CD4-positive, CD25-positive, alpha-beta regulatory T cell (primary cell): ENCODE measurements at regions not wholly inside any gene's neighbourhood (a gene's known extent, or its start where the extent isn't known, plus 50 kb on each side); places are given as distances from the start of the nearest gene placed in this dataset.
A peak's percentile ranks its signal among the peaks of the same experiment; 100 is the strongest.

Experiments
- ATAC-seq, 2 donors: fragments of 150-1000 bp; cut with Tn5 transposase; one replicate each; pipeline ENCODE4 v1.10.0; 2021; ENCODE audit warnings: low read depth in 2 of 2, moderate number of reproducible peaks in 2 of 2, moderate library complexity in 1 of 2
- DNase-seq, 3 donors: peaks; one replicate each; pipeline versions ENCODE4 v3.0.0 to v3.0.0-alpha.2; 2012 to 2022; ENCODE audit warnings: mixed read lengths in 1 of 3
- H3K27ac ChIP-seq: one replicate; pipeline ENCODE4 v1.7.0; 2013; ENCODE audit warnings: mild to moderate bottlenecking, low read length; ENCODE audit not compliant: insufficient read depth, poor library complexity, severe bottlenecking
- H3K27me3 ChIP-seq: one replicate; pipeline ENCODE4 v1.7.0; 2013; ENCODE audit warnings: low read length; ENCODE audit not compliant: control insufficient read depth, insufficient read depth
- H3K36me3 ChIP-seq: one replicate; pipeline ENCODE4 v1.7.0; 2013; ENCODE audit warnings: mild to moderate bottlenecking, low read length, moderate library complexity; ENCODE audit not compliant: control insufficient read depth, insufficient read depth
- H3K4me1 ChIP-seq: 2 replicates; pipeline ENCODE4 v1.7.0; 2013; ENCODE audit warnings: mild to moderate bottlenecking, low read length; ENCODE audit not compliant: insufficient read depth, control insufficient read depth, poor library complexity, severe bottlenecking
- H3K4me3 ChIP-seq: one replicate; pipeline ENCODE4 v1.7.0; 2013; ENCODE audit warnings: low read depth, mild to moderate bottlenecking, low read length, moderate library complexity
- H3K9me3 ChIP-seq, 2 experiments: 1 replicate in 1 of 2; 2 replicates in 1 of 2; pipeline ENCODE4 v1.7.0; 2013; ENCODE audit warnings: low read length in 2 of 2, mild to moderate bottlenecking in 1 of 2, moderate library complexity in 1 of 2; ENCODE audit not compliant: control insufficient read depth in 2 of 2
- H3K27ac Mint-ChIP-seq, 3 donors: one replicate each; pipeline ENCODE4 v1.8.0; 2020 to 2022; ENCODE audit warnings: mild to moderate bottlenecking in 3 of 3, mixed read lengths in 3 of 3, moderate library complexity in 2 of 3
- H3K27me3 Mint-ChIP-seq: one replicate; pipeline ENCODE4 v1.8.0; 2022; ENCODE audit warnings: mild to moderate bottlenecking, mixed read lengths
- H3K36me3 Mint-ChIP-seq: one replicate; pipeline ENCODE4 v1.8.0; 2020; ENCODE audit warnings: mixed read lengths
- H3K4me1 Mint-ChIP-seq, 4 donors: one replicate each; pipeline ENCODE4 v1.8.0; 2020 to 2022; ENCODE audit warnings: mixed read lengths in 4 of 4, mild to moderate bottlenecking in 1 of 4
- H3K4me3 Mint-ChIP-seq, 4 donors: one replicate each; pipeline ENCODE4 v1.8.0; 2020 to 2022; ENCODE audit warnings: mild to moderate bottlenecking in 4 of 4, mixed read lengths in 4 of 4, moderate library complexity in 3 of 4
- H3K9me3 Mint-ChIP-seq, 7 donors: one replicate each; pipeline ENCODE4 v1.8.0; 2020 to 2022; ENCODE audit warnings: mixed read lengths in 7 of 7, mild to moderate bottlenecking in 3 of 7, moderate library complexity in 2 of 7

- Mint-ChIP-seq H3K27ac (no peak overlapping the region), H3K36me3 (no peaks in the 10 kb centered on the region), H3K9me3 (no peaks in the 10 kb centered on the region), H3K4me3 (no peak overlapping the region), H3K27me3 (peaks cover 5% of the 10 kb centered on the region), H3K4me1 (no peaks in the 10 kb centered on the region)
- ATAC-seq (no peak), DNase-seq (no peak)
- Histone ChIP-seq H3K4me3 (no peak overlapping the region), H3K27ac (no peak overlapping the region), H3K27me3 (no peaks in the 10 kb centered on the region), H3K4me1 (no peaks in the 10 kb centered on the region), H3K9me3 (no peaks in the 10 kb centered on the region), H3K36me3 (no peaks in the 10 kb centered on the region)
Observed at GRCh38 chr10:133008196-133008595, 65.8 kb upstream of the CFAP46 start.

DNA sequence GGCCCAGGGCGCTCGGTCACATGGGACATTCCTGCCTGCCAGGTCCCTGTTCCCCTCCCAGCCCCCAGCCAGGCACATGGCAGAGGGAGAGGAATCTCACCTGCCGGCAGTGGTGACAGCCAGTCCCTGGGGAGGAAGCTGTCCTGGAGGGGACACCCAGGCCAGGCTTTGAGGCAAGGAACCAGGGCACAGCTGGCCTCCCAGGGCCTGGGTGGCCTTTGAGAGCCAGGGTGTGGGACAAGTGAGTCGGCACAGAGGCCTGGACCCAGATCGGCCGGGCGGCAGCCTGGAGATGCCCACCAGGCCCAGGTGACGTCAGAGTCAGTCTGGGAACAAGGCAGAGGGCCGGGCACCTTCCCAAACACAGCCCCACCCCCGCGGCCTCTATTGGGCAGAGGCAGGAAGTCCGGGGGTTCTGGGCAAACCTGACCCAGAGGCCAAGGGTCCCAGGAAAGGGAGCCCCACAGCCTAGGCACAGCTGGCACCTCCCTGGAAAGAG, 65.0 kb upstream of the CFAP46 start:
- Mint-ChIP-seq H3K27ac (no peak overlapping the region), H3K9me3 (no peaks in the 10 kb centered on the region), H3K4me3 (no peak overlapping the region), H3K4me1 (no peaks in the 10 kb centered on the region), H3K27me3 (peaks cover 5% of the 10 kb centered on the region), H3K36me3 (no peaks in the 10 kb centered on the region)
- DNase-seq (no peak), ATAC-seq (no peak)
- no peak overlapping the region for H3K27ac ChIP-seq
- no peak overlapping the region for H3K4me3 ChIP-seq
- H3K4me1 ChIP-seq: no peaks in the 10 kb centered on the region
- no peaks in the 10 kb centered on the region for H3K9me3 ChIP-seq
- no peaks in the 10 kb centered on the region for H3K36me3 ChIP-seq
- H3K27me3 ChIP-seq: no peaks in the 10 kb centered on the region

GRCh38 chr10:133006806-133007205, 64.4 kb upstream of the CFAP46 start:
- no peaks in the 10 kb centered on the region for H3K9me3 ChIP-seq
- H3K4me1 ChIP-seq: no peaks in the 10 kb centered on the region
- Mint-ChIP-seq H3K27ac (no peak overlapping the region), H3K9me3 (no peaks in the 10 kb centered on the region), H3K27me3 (peaks cover 4% of the 10 kb centered on the region), H3K36me3 (no peaks in the 10 kb centered on the region), H3K4me3 (no peak overlapping the region), H3K4me1 (no peaks in the 10 kb centered on the region)
- DNase-seq (no peak), ATAC-seq (no peak)
- H3K27me3 ChIP-seq: no peaks in the 10 kb centered on the region
- no peak overlapping the region for H3K27ac ChIP-seq
- H3K4me3 ChIP-seq: no peak overlapping the region
- H3K36me3 ChIP-seq: no peaks in the 10 kb centered on the region

GRCh38 chr10:133006202-133006601, 63.8 kb upstream of the CFAP46 start:
- Histone ChIP-seq H3K36me3 (no peaks in the 10 kb centered on the region), H3K9me3 (no peaks in the 10 kb centered on the region), H3K27me3 (no peaks in the 10 kb centered on the region), H3K4me3 (no peak overlapping the region), H3K4me1 (no peaks in the 10 kb centered on the region), H3K27ac (no peak overlapping the region)
- Mint-ChIP-seq H3K36me3 (no peaks in the 10 kb centered on the region), H3K4me3 (no peak overlapping the region), H3K9me3 (peaks cover 0 to 2% (median 0%) of the 10 kb centered on the region in 7 donors), H3K4me1 (no peaks in the 10 kb centered on the region), H3K27me3 (peaks cover 4% of the 10 kb centered on the region), H3K27ac (peak overlapping the region in 1 of 3 donors; percentile 26)
- DNase-seq (no peak), ATAC-seq (no peak)

GRCh38 chr10:133004478-133004877, 62.1 kb upstream of the CFAP46 start:
- no peaks in the 10 kb centered on the region for H3K4me1 Mint-ChIP-seq
- Histone ChIP-seq H3K27me3 (no peaks in the 10 kb centered on the region), H3K4me3 (no peak overlapping the region), H3K36me3 (no peaks in the 10 kb centered on the region), H3K4me1 (no peaks in the 10 kb centered on the region), H3K27ac (no peak overlapping the region), H3K9me3 (no peaks in the 10 kb centered on the region)
- H3K27me3 Mint-ChIP-seq: peaks cover 4% of the 10 kb centered on the region
- H3K4me3 Mint-ChIP-seq: no peak overlapping the region
- no peaks in the 10 kb centered on the region for H3K36me3 Mint-ChIP-seq
- ATAC-seq: no peak
- H3K27ac Mint-ChIP-seq: peak overlapping the region in 1 of 3 donors; percentile 45
- no peak for DNase-seq
- H3K9me3 Mint-ChIP-seq: peaks cover 0 to 2% (median 0%) of the 10 kb centered on the region in 7 donors

DNA sequence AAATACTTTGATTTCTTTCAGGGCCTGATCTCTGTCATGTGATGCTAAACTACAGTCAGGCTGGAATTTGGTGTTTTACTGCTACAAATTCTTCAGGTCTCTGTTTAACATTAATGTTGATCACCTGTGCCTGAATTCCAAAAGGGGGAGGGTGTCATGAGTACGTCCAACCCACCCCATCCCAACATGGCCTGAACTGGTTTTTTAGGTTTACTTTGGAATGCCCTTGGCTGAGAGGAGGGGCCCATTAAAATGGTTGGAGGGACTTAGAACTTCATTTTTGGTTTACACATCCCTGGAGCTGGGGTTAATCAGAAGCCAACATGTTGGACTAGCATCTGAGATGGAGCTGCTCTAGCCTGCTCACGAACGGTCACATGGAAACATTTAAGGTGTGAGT, 60.8 kb upstream of the CFAP46 start:
- ATAC-seq (no peak), DNase-seq (no peak)
- H3K9me3 Mint-ChIP-seq: peaks cover 0 to 2% (median 0%) of the 10 kb centered on the region in 7 donors
- H3K36me3 ChIP-seq: no peaks in the 10 kb centered on the region
- no peak overlapping the region for H3K4me3 Mint-ChIP-seq
- no peak overlapping the region for H3K4me3 ChIP-seq
- no peaks in the 10 kb centered on the region for H3K4me1 Mint-ChIP-seq
- H3K27me3 ChIP-seq: no peaks in the 10 kb centered on the region
- H3K36me3 Mint-ChIP-seq: no peaks in the 10 kb centered on the region
- no peak overlapping the region for H3K27ac ChIP-seq
- H3K9me3 ChIP-seq: no peaks in the 10 kb centered on the region
- H3K27ac Mint-ChIP-seq: no peak overlapping the region
- H3K27me3 Mint-ChIP-seq: peaks cover 4% of the 10 kb centered on the region
- no peaks in the 10 kb centered on the region for H3K4me1 ChIP-seq

DNA sequence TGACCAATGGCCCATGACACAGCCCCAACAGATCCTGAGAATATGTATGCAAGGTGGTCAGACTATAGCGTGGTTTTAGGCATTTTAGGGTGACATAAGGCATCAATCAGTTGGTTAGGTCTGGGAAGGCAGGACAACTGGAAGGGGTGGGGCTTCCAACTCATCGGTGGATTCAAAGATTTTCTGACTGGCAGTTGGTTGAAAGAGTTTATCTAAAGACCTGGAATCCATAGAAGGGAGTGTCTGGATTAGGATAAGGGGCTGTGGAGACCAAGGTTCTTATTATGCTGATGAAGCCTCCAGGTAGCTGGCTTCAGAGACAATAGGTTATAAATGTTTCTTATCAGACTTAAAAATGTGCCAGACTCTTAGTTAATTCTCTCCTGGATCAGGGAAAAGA, 60.3 kb upstream of the CFAP46 start:
- no peak overlapping the region for H3K4me3 Mint-ChIP-seq
- no peaks in the 10 kb centered on the region for H3K4me1 Mint-ChIP-seq
- DNase-seq (no peak), ATAC-seq (no peak)
- H3K27ac Mint-ChIP-seq: no peak overlapping the region
- Histone ChIP-seq H3K27me3 (no peaks in the 10 kb centered on the region), H3K4me3 (no peak overlapping the region), H3K36me3 (no peaks in the 10 kb centered on the region), H3K4me1 (no peaks in the 10 kb centered on the region), H3K27ac (no peak overlapping the region), H3K9me3 (no peaks in the 10 kb centered on the region)
- H3K27me3 Mint-ChIP-seq: peaks cover 4% of the 10 kb centered on the region
- peaks cover 0 to 2% (median 0%) of the 10 kb centered on the region in 7 donors for H3K9me3 Mint-ChIP-seq
- H3K36me3 Mint-ChIP-seq: no peaks in the 10 kb centered on the region

GRCh38 chr10:133001114-133001513, 58.7 kb upstream of the CFAP46 start:
- ATAC-seq (no peak), DNase-seq (no peak)
- Mint-ChIP-seq H3K36me3 (no peaks in the 10 kb centered on the region), H3K27me3 (peaks cover 4% of the 10 kb centered on the region), H3K4me3 (no peak overlapping the region), H3K4me1 (no peaks in the 10 kb centered on the region), H3K27ac (no peak overlapping the region), H3K9me3 (peaks cover 0 to 2% (median 0%) of the 10 kb centered on the region in 7 donors)
- Histone ChIP-seq H3K4me1 (no peaks in the 10 kb centered on the region), H3K27ac (no peak overlapping the region), H3K9me3 (no peaks in the 10 kb centered on the region), H3K4me3 (no peak overlapping the region), H3K27me3 (no peaks in the 10 kb centered on the region), H3K36me3 (no peaks in the 10 kb centered on the region)
